ENCODE measurements at regions not wholly inside any gene's neighbourhood (a gene's known extent, or its start where the extent isn't known, plus 50 kb on each side); places are given as distances from the start of the nearest gene placed in this dataset.

GRCh38 chr7:120053390-120053961 is 219.5 kb upstream of the KCND2 start:
- no peaks in the 10 kb centered on the region for H3K9me3 ChIP-seq (replicated peaks; ENCODE audit: control insufficient read depth, insufficient read depth, low read length)
- no peak overlapping the region for H3K27ac ChIP-seq (ENCODE audit: control insufficient read depth, insufficient read depth)
- DNase-seq (ENCODE audit: low read depth, low spot score), result no peak
- ChIA-PET POLR2A (no interaction called here), CTCF (no interaction called here), SMC1A (ENCODE audit: uncharacterized antibody, unreplicated experiment) (no interaction called here), RAD21 (ENCODE audit: unreplicated experiment) (no interaction called here)
- no peaks in the 10 kb centered on the region for H3K36me3 ChIP-seq (ENCODE audit: control insufficient read depth in 2 of 2, insufficient read depth in 2 of 2, low read length in 1 of 2)
- no peak overlapping the region for H3K4me3 ChIP-seq
- WGBS (ENCODE audit: insufficient coverage, insufficient replicate concordance, low lambda C conversion rate, missing lambda C conversion rate), result 11% methylated on average over 5 of the region's 5 CpGs
- H2AFZ ChIP-seq (ENCODE audit: control insufficient read depth, low read depth, low read length), result no peak overlapping the region
- intact Hi-C loops (cut with micrococcal nuclease; ENCODE audit: unreplicated experiment), result no loop called here
- no peak overlapping the region for H3K9ac ChIP-seq (ENCODE audit: control insufficient read depth, insufficient read depth, low read length)
- no peaks in the 10 kb centered on the region for H4K20me1 ChIP-seq (ENCODE audit: control insufficient read depth, insufficient read depth)
- no peak for ATAC-seq
- TF ChIP-seq USF1 (IDR thresholded peaks at IDR 0.05; ENCODE audit: borderline replicate concordance, extremely low read length, insufficient read depth, low read depth, low read length) (no peak), IRF5 (IDR thresholded peaks at IDR 0.05; ENCODE audit: borderline replicate concordance) (no peak)
- BruUV-seq (replicated peaks), result no TSS peak
- FAIRE-seq, result no peak
- H3K4me1 ChIP-seq (ENCODE audit: control insufficient read depth, insufficient read depth, low read length), result no peaks in the 10 kb centered on the region
- no peak overlapping the region for H3K4me2 ChIP-seq (ENCODE audit: control insufficient read depth, insufficient read depth)
- in situ Hi-C loops (cut with MboI), result no loop called here
- no peaks in the 10 kb centered on the region for H3K27me3 ChIP-seq (replicated peaks in 1 of 2; ENCODE audit: control insufficient read depth in 2 of 2, insufficient read depth in 2 of 2, low read length in 1 of 2)
- no peaks in the 10 kb centered on the region for H3K79me2 ChIP-seq (ENCODE audit: control insufficient read depth, insufficient read depth, low read length)

GRCh38 chr7:120054376-120055100 is 218.4 kb upstream of the KCND2 start:
- Histone ChIP-seq H3K79me2 (ENCODE audit: control insufficient read depth, insufficient read depth, low read length) (no peaks in the 10 kb centered on the region), H3K4me1 (ENCODE audit: control insufficient read depth, insufficient read depth, low read length) (no peaks in the 10 kb centered on the region), H4K20me1 (ENCODE audit: control insufficient read depth, insufficient read depth) (no peaks in the 10 kb centered on the region), H3K9ac (ENCODE audit: control insufficient read depth, insufficient read depth, low read length) (no peak overlapping the region), H3K4me2 (ENCODE audit: control insufficient read depth, insufficient read depth) (no peak overlapping the region), H3K4me3 (no peak overlapping the region), H3K27me3 (replicated peaks in 1 of 2; ENCODE audit: control insufficient read depth in 2 of 2, insufficient read depth in 2 of 2, low read length in 1 of 2) (no peaks in the 10 kb centered on the region), H3K27ac (ENCODE audit: control insufficient read depth, insufficient read depth) (no peak overlapping the region), H2AFZ (ENCODE audit: control insufficient read depth, low read depth, low read length) (no peak overlapping the region), H3K9me3 (replicated peaks; ENCODE audit: control insufficient read depth, insufficient read depth, low read length) (no peaks in the 10 kb centered on the region), H3K36me3 (ENCODE audit: control insufficient read depth in 2 of 2, insufficient read depth in 2 of 2, low read length in 1 of 2) (no peaks in the 10 kb centered on the region)
- POLR2A ChIA-PET, result no interaction called here
- no TSS peak for BruUV-seq (replicated peaks)
- RAD21 ChIA-PET (ENCODE audit: unreplicated experiment), result no interaction called here
- 38% methylated on average over 12 of the region's 12 CpGs for WGBS (ENCODE audit: insufficient coverage, insufficient replicate concordance, low lambda C conversion rate, missing lambda C conversion rate)
- in situ Hi-C loops (cut with MboI) (no loop called here), intact Hi-C loops (cut with micrococcal nuclease; ENCODE audit: unreplicated experiment) (no loop called here)
- SMC1A ChIA-PET (ENCODE audit: uncharacterized antibody, unreplicated experiment), result no interaction called here
- DNase-seq (ENCODE audit: low read depth, low spot score), result no peak
- FAIRE-seq, result no peak
- no peak for ATAC-seq
- CTCF ChIA-PET, result no interaction called here
- TF ChIP-seq MEF2A (IDR thresholded peaks at IDR 0.05; ENCODE audit: insufficient read depth, low read depth, low read length) (no peak), TCF12 (IDR thresholded peaks at IDR 0.05; ENCODE audit: low read depth, low read length) (no peak), SRF (IDR thresholded peaks at IDR 0.05; ENCODE audit: low read depth in 2 of 2, low read length in 2 of 2) (no peak), NR2C1 (IDR thresholded peaks at IDR 0.05) (no peak), SMC3 (IDR thresholded peaks at IDR 0.05; ENCODE audit: borderline replicate concordance, low read length) (no peak), ZNF687 (IDR thresholded peaks at IDR 0.05) (no peak), CBX3 (IDR thresholded peaks at IDR 0.05; ENCODE audit: borderline replicate concordance, low read depth) (no peak), CHD1 (IDR thresholded peaks at IDR 0.05; ENCODE audit: low read depth, low read length) (no peak), JUND (IDR thresholded peaks at IDR 0.05; ENCODE audit: low read depth, low read length) (no peak)
